Endothelial cell of umbilical vein (primary cell): ENCODE measurements at regions not wholly inside any gene's neighbourhood (a gene's known extent, or its start where the extent isn't known, plus 50 kb on each side); places are given as distances from the start of the nearest gene placed in this dataset.

ENCODE experiments used
- BruUV-seq: library from RNA; stranded (reverse); fragments of 400-500 nt; replicated peaks from 2 replicates; lab custom pipeline; 2021; lab: Mats Ljungman, UMichigan
- CTCF ChIA-PET: fragments of 300-600, 350-600 bp; sonication (Branson Sonifier 250); formaldehyde crosslinking; loops from one replicate; lab custom pipeline; 2021; ENCODE audit warnings: antibody characterized with exemption, inconsistent platforms; lab: Charles Lee
- POLR2A ChIA-PET: fragments of 300-600, 350-600 bp; sonication (Branson Sonifier 250); formaldehyde crosslinking; loops from one replicate; lab custom pipeline; 2021; ENCODE audit warnings: antibody characterized with exemption, inconsistent platforms; lab: Charles Lee
- DNase-seq: peaks from one replicate; pipeline ENCODE4 v3.0.0-alpha.2; 2011; ENCODE audit warnings: low read depth, low spot score
- FAIRE-seq: peaks from 2 replicates; lab custom pipeline; 2011; peaks lifted over from hg19 to GRCh38; lab: Jason Lieb, UNC
- H2AFZ ChIP-seq: 2 replicates; pipeline ENCODE4 v1.6.0; 2012; ENCODE audit warnings: low read depth, low read length, control low read depth, inconsistent platforms
- H3K27ac ChIP-seq: 2 replicates; pipeline ENCODE4 v1.5.1; 2011; ENCODE audit warnings: low read depth, mild to moderate bottlenecking, control low read depth, low read length, moderate library complexity; ENCODE audit not compliant: insufficient read depth
- H3K27me3 ChIP-seq, 2 experiments: 2 replicates each; pipeline versions ENCODE4 v1.6.0 to v1.6.1; 2011; ENCODE audit warnings: low read length in 2 of 2, mixed read lengths in 1 of 2; ENCODE audit not compliant: control insufficient read depth in 2 of 2, insufficient read depth in 2 of 2
- H3K36me3 ChIP-seq, 2 experiments: 2 replicates in 1 of 2; 3 replicates in 1 of 2; pipeline ENCODE4 v1.5.1; 2011; ENCODE audit warnings: low read length in 2 of 2, mild to moderate bottlenecking in 1 of 2, moderate library complexity in 1 of 2; ENCODE audit not compliant: control insufficient read depth in 2 of 2, insufficient read depth in 2 of 2; ENCODE audit errors: extremely low read depth in 1 of 2
- H3K4me1 ChIP-seq: 3 replicates; pipeline ENCODE4 v1.5.1; 2011; ENCODE audit warnings: mild to moderate bottlenecking, low read length; ENCODE audit not compliant: control insufficient read depth, insufficient read depth; ENCODE audit errors: extremely low read depth
- H3K4me2 ChIP-seq: 2 replicates; pipeline ENCODE4 v1.6.1; 2011; ENCODE audit warnings: low read length, control low read depth, mixed read lengths; ENCODE audit not compliant: insufficient read depth
- H3K4me3 ChIP-seq, 3 experiments: fragments of 200-600 bp in 1 of 3; sonication (generic), shearing (Covaris generic) in 1 of 3; replicated peaks in 1 of 3; 2 replicates each; pipeline ENCODE4 v1.5.1; 2011 to 2016; ENCODE audit warnings: control low read depth in 3 of 3, low read length in 3 of 3, mild to moderate bottlenecking in 2 of 3, inconsistent platforms in 1 of 3, low read depth in 1 of 3, moderate library complexity in 1 of 3; ENCODE audit not compliant: insufficient read depth in 1 of 3
- H3K79me2 ChIP-seq: 2 replicates; pipeline ENCODE4 v1.6.0; 2012; ENCODE audit warnings: low read length, inconsistent platforms; ENCODE audit not compliant: control insufficient read depth, insufficient read depth
- H3K9ac ChIP-seq: replicated peaks from 2 replicates; pipeline ENCODE3; 2011; ENCODE audit warnings: low read length, control low read depth; ENCODE audit not compliant: insufficient read depth; ENCODE audit errors: extremely low read depth
- H3K9me1 ChIP-seq: replicated peaks from 3 replicates; pipeline ENCODE4 v1.6.0; 2011; ENCODE audit warnings: mild to moderate bottlenecking, low read length; ENCODE audit not compliant: control insufficient read depth, insufficient read depth; ENCODE audit errors: extremely low read depth
- H3K9me3 ChIP-seq: replicated peaks from 2 replicates; pipeline ENCODE4 v1.5.1; 2012; ENCODE audit warnings: low read length, inconsistent platforms; ENCODE audit not compliant: control insufficient read depth, insufficient read depth
- H4K20me1 ChIP-seq: replicated peaks from 2 replicates; pipeline ENCODE3; 2011; ENCODE audit warnings: mild to moderate bottlenecking, low read length; ENCODE audit not compliant: control insufficient read depth, insufficient read depth; ENCODE audit errors: extremely low read depth
- CTCF ChIP-seq, 2 donors: IDR thresholded peaks; 1 replicate in 1 of 2; 2 replicates in 1 of 2; pipeline ENCODE4 v1.5.1; 2011; ENCODE audit warnings: low read length in 2 of 2, mild to moderate bottlenecking in 2 of 2, moderate library complexity in 2 of 2, control low read depth in 1 of 2, inconsistent platforms in 1 of 2, low read depth in 1 of 2; ENCODE audit not compliant: insufficient read depth in 1 of 2; ENCODE audit errors: extremely low read depth in 1 of 2
- EZH2 ChIP-seq: IDR thresholded peaks from 2 replicates; pipeline ENCODE4 v1.6.1; 2012; ENCODE audit warnings: borderline replicate concordance, low read depth, mild to moderate bottlenecking, moderate library complexity, low read length, inconsistent platforms; ENCODE audit not compliant: severe bottlenecking
- FOS ChIP-seq: IDR thresholded peaks from 2 replicates; pipeline ENCODE4 v1.6.1; 2011; ENCODE audit warnings: mild to moderate bottlenecking, low read length, moderate library complexity, borderline replicate concordance; ENCODE audit not compliant: insufficient read depth
- GATA2 ChIP-seq: IDR thresholded peaks from 2 replicates; pipeline ENCODE4 v1.7.0; 2011; ENCODE audit warnings: low read depth, mild to moderate bottlenecking, moderate library complexity, mixed read lengths, low read length; ENCODE audit not compliant: insufficient read length, insufficient read depth
- JUN ChIP-seq: IDR thresholded peaks from 2 replicates; pipeline ENCODE4 v1.6.1; 2011; ENCODE audit warnings: borderline replicate concordance, low read depth; ENCODE audit not compliant: insufficient read length, insufficient read depth
- MAX ChIP-seq: IDR thresholded peaks from 2 replicates; pipeline ENCODE4 v1.6.1; 2011; ENCODE audit not compliant: insufficient read depth, insufficient read length
- MYC ChIP-seq: IDR thresholded peaks from one replicate; pipeline ENCODE4 v1.6.1; 2011; ENCODE audit warnings: mild to moderate bottlenecking, low read depth, low read length
- POLR2A ChIP-seq: IDR thresholded peaks from 2 replicates; pipeline ENCODE4 v1.6.1; 2012; ENCODE audit warnings: low read depth, mild to moderate bottlenecking, control low read depth, low read length
- POLR2AphosphoS5 ChIP-seq: IDR thresholded peaks from 2 replicates; pipeline ENCODE4 v1.6.1; 2012; ENCODE audit warnings: low read depth, mild to moderate bottlenecking, control low read depth, low read length, moderate library complexity; ENCODE audit not compliant: insufficient read depth
- dilution Hi-C: fragments of 300-500 bp; cut with MboI; formaldehyde crosslinking; loops from one replicate; pipeline ENCODE4 v1.15.0; 2019; ENCODE audit warnings: low sequenced_read_pairs; ENCODE audit not compliant: extremely low pct_ligation_motif_present
- intact Hi-C: fragments of 100-400 bp; cut with micrococcal nuclease; formaldehyde crosslinking; loops from one replicate; pipeline ENCODE4 v1.10.0; 2022

DNA sequence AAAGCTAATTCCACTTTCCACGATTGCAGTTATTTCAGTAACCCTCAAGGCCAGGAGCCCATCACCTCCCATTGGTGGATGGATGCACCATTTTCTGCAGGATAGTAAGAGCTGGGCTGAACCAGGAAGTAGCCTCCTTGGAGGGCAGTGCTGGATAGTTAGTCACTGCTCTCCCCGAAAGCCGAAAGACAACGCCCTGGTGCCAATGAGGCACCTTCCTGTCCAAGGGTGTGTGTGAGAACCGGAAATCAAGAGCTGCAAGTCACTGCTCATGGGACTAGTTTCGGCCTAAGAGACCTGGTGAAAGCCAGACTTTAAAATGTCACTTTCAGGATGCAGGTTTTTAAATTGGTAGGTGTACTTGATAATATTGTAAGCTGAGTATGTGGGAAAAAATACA lies 203.8 kb upstream of the HS3ST1 start:
- Histone ChIP-seq H3K4me1 (peaks cover 4% of the 10 kb centered on the region), H3K79me2 (no peaks in the 10 kb centered on the region), H3K36me3 (no peaks in the 10 kb centered on the region), H3K4me2 (no peak overlapping the region), H3K27me3 (no peaks in the 10 kb centered on the region), H2AFZ (peak overlapping the region; percentile 18), H3K9me3 (no peaks in the 10 kb centered on the region), H3K4me3 (no peak overlapping the region), H3K9ac (no peak overlapping the region), H3K27ac (no peak overlapping the region), H3K9me1 (no peaks in the 10 kb centered on the region), H4K20me1 (no peaks in the 10 kb centered on the region)
- intact Hi-C loops (no loop called here), dilution Hi-C loops (no loop called here)
- TF ChIP-seq GATA2 (no peak), POLR2AphosphoS5 (no peak), MYC (no peak), POLR2A (no peak), CTCF (IDR thresholded peaks at IDR 0.05; ENCODE audit: extremely low read depth in 1 of 2, insufficient read depth in 1 of 2, low read depth in 1 of 2, low read length in 2 of 2) (no peak), MAX (no peak), FOS (no peak), EZH2 (no peak), JUN (no peak)
- POLR2A ChIA-PET, result no interaction called here
- FAIRE-seq (no peak), DNase-seq (no peak)
- CTCF ChIA-PET, result interaction anchor here (0.8 to 1.8 kb wide), 5 partner anchors 9 to 208 kb away, joined by 3 to 6 read pairs (median 3); no protein-coding TSS in a partner anchor
- BruUV-seq, result no TSS peak
